GM12892 (cell line): ENCODE measurements at regions not wholly inside any gene's neighbourhood (a gene's known extent, or its start where the extent isn't known, plus 50 kb on each side); places are given as distances from the start of the nearest gene placed in this dataset.

Experiments
- POLR2A ChIP-seq: IDR thresholded peaks from 2 replicates; pipeline ENCODE4 v1.6.1; 2011; ENCODE audit warnings: low read depth, low read length, control low read depth
- POLR2AphosphoS5 ChIP-seq: IDR thresholded peaks from 2 replicates; pipeline ENCODE4 v1.6.1; 2011; ENCODE audit warnings: low read depth, low read length, control low read depth
- TAF1 ChIP-seq: IDR thresholded peaks from 2 replicates; pipeline ENCODE4 v1.6.1; 2011; ENCODE audit warnings: low read depth, mild to moderate bottlenecking, control low read depth, low read length, borderline replicate concordance

- TF ChIP-seq POLR2AphosphoS5 (no peak), TAF1 (no peak), POLR2A (no peak)
These were observed 148.3 kb upstream of the NRSN1 start for GRCh38 chr6:23977706-23978105.
